GM13976 (cell line): ENCODE measurements at regions not wholly inside any gene's neighbourhood (a gene's known extent, or its start where the extent isn't known, plus 50 kb on each side); places are given as distances from the start of the nearest gene placed in this dataset.

Source experiments
- DNase-seq: peaks from one replicate; pipeline ENCODE4 v3.0.0; 2012; ENCODE audit warnings: low spot score
- in situ Hi-C: fragments of 300-500 bp; cut with MboI; formaldehyde crosslinking; loops from one replicate; pipeline ENCODE4 v1.12.0; 2022; ENCODE audit warnings: low sequenced_read_pairs, mixed read lengths, inconsistent platforms; ENCODE audit not compliant: unreplicated experiment
- TF ChIP-seq, protein P1 (sequence below): IDR thresholded peaks from 2 replicates; pipeline ENCODE4 v1.5.1; 2012; ENCODE audit warnings: borderline replicate concordance, mild to moderate bottlenecking; ENCODE audit not compliant: insufficient read depth; ENCODE audit errors: extremely low read depth, missing control alignments, control extremely low read depth

DNA sequence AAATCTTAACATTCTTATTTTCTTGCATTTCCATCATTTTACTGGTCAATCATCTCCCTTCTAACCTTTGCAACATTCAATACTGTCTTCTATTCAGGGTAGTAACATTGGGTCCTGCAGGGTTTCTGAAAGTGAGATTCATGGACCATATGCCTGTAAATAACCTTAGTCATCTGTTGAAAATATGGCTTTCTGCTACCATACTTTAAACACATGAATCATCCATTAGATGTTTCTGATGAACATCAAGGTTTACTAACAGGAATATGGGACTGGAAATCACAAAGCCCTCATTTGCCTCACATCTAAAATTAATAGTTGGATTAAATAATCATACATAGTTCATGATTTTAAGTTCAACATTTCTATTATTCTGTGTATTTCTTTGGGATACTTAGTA lies 475.9 kb upstream of the MARCKS start:
- TF ChIP-seq, protein P1, sequence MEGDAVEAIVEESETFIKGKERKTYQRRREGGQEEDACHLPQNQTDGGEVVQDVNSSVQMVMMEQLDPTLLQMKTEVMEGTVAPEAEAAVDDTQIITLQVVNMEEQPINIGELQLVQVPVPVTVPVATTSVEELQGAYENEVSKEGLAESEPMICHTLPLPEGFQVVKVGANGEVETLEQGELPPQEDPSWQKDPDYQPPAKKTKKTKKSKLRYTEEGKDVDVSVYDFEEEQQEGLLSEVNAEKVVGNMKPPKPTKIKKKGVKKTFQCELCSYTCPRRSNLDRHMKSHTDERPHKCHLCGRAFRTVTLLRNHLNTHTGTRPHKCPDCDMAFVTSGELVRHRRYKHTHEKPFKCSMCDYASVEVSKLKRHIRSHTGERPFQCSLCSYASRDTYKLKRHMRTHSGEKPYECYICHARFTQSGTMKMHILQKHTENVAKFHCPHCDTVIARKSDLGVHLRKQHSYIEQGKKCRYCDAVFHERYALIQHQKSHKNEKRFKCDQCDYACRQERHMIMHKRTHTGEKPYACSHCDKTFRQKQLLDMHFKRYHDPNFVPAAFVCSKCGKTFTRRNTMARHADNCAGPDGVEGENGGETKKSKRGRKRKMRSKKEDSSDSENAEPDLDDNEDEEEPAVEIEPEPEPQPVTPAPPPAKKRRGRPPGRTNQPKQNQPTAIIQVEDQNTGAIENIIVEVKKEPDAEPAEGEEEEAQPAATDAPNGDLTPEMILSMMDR, result no peak
- in situ Hi-C loops, result no loop called here
- no peak for DNase-seq

DNA sequence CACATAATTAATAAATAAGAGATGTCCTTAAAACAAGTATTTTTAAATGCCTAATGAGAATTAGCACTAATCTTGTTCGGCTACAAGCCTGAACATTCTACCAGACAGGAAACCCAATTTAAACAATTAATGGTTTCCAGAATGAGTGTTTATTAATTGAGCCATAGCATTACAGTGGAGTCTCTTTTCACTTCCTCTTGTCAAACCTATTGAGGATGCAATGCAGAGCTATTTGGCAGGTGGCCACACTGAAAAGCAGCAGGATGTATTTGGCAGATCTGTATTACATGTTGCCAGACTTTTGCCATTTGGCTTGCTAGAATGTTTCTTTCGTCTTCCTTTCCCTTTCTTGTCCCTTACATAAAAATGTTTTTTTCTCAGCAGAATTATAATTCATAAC lies 475.2 kb upstream of the MARCKS start:
- peak; percentile 33 for DNase-seq

DNA sequence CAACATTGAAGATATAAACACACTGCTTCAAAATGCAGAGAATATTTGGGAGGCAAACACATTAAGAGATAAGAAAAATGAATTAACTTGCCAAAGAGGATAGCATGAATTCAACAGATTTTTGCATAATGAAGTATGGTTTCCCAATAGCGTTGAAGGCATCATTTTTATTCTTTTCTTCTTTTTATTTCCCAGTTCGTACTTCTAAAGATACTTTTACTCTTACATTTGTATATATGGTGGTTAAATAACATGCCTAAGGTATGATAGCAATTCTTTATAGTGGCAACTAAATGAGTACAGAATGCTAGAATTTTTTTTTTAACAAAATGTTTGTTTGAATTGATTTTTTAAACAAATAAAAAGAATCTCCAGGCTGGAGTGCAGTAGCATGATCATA lies 473.4 kb upstream of the MARCKS start:
- in situ Hi-C loops, result no loop called here
- TF ChIP-seq, protein P1, result no peak
- no peak for DNase-seq

More for the DNA sequence above, 475.2 kb upstream of the MARCKS start:
- in situ Hi-C loops, result no loop called here
- TF ChIP-seq, protein P1, result no peak

GRCh38 chr6:113385020-113385431 lies 472.1 kb upstream of the MARCKS start:
- in situ Hi-C loops, result no loop called here
- no peak for DNase-seq
- TF ChIP-seq, protein P1, result no peak

GRCh38 chr6:113388996-113389395 lies 468.1 kb upstream of the MARCKS start:
- TF ChIP-seq, protein P1, result no peak
- in situ Hi-C loops, result no loop called here
- DNase-seq, result no peak

DNA sequence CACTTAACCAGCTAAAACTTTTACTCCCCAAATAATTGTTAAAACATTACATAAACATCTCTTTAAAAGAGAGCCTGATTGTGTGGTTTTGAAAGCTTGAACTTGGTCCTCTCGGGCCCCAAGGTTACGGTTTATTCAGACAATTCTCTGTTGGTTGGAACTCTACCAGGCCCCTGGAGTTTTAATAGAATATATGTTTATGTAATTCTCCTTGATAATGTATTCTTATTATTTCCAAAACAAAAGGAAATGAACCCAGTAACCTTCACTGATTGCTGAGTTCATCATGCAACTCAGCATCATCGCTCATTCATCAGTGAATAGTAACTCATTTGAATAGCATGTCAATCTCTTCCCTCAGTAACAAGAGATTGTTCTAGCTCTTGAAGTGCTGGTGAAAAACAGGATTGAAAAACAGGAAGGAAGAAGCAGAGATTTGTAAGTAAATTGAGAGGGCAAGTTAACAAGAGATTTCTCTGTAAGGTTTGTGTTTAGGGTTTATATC lies 464.5 kb upstream of the MARCKS start:
- TF ChIP-seq, protein P1, result no peak
- DNase-seq, result no peak
- in situ Hi-C loops, result no loop called here

GRCh38 chr6:113394216-113394615 lies 462.9 kb upstream of the MARCKS start:
- in situ Hi-C loops, result no loop called here
- no peak for DNase-seq
- TF ChIP-seq, protein P1, result no peak
